HTR-8/SVneo (cell line): ENCODE measurements at regions not wholly inside any gene's neighbourhood (a gene's known extent, or its start where the extent isn't known, plus 50 kb on each side); places are given as distances from the start of the nearest gene placed in this dataset.

Experiments used
- DNase-seq: peaks from one replicate; pipeline ENCODE4 v3.0.0; 2011; ENCODE audit warnings: low spot score, mixed read lengths; ENCODE audit not compliant: insufficient read length
- FAIRE-seq: peaks from 2 replicates; lab custom pipeline; 2011; peaks lifted over from hg19 to GRCh38; lab: Jason Lieb, UNC

- DNase-seq, result no peak
- FAIRE-seq, result no peak
These were observed 130.0 kb upstream of the GGTLC1 start for GRCh38 chr20:24118441-24119175.

GRCh38 chr20:24118034-24118433 is 129.5 kb upstream of the GGTLC1 start:
- FAIRE-seq (no peak), DNase-seq (no peak)

- no peak for FAIRE-seq
- no peak for DNase-seq
These were observed 128.8 kb upstream of the GGTLC1 start for GRCh38 chr20:24117383-24117782.

- FAIRE-seq, result no peak
- no peak for DNase-seq
These were observed 128.0 kb upstream of the GGTLC1 start for GRCh38 chr20:24116611-24117010.

GRCh38 chr20:24112360-24112759 is 123.8 kb upstream of the GGTLC1 start:
- DNase-seq (no peak), FAIRE-seq (no peak)

GRCh38 chr20:24111858-24112257 is 123.3 kb upstream of the GGTLC1 start:
- FAIRE-seq (no peak), DNase-seq (no peak)

- DNase-seq (no peak), FAIRE-seq (no peak)
These were observed 121.0 kb upstream of the GGTLC1 start for GRCh38 chr20:24109537-24109936.

- DNase-seq (no peak), FAIRE-seq (no peak)
These were observed 120.4 kb upstream of the GGTLC1 start for GRCh38 chr20:24109008-24109407.

GRCh38 chr20:24108581-24108980 is 120.0 kb upstream of the GGTLC1 start:
- no peak for DNase-seq
- no peak for FAIRE-seq

GRCh38 chr20:24106801-24107445 is 118.3 kb upstream of the GGTLC1 start:
- DNase-seq (no peak), FAIRE-seq (no peak)

GRCh38 chr20:24106150-24106800 is 117.7 kb upstream of the GGTLC1 start:
- DNase-seq (no peak), FAIRE-seq (no peak)

GRCh38 chr20:24102749-24103333 is 114.3 kb upstream of the GGTLC1 start:
- no peak for DNase-seq
- no peak for FAIRE-seq

- FAIRE-seq, result no peak
- DNase-seq, result no peak
These were observed 113.7 kb upstream of the GGTLC1 start for GRCh38 chr20:24102290-24102689.

- DNase-seq (peak; percentile 28), FAIRE-seq (no peak)
These were observed 111.9 kb upstream of the GGTLC1 start for GRCh38 chr20:24100370-24101011.

- DNase-seq, result peak; percentile 14
- FAIRE-seq, result no peak
These were observed 110.3 kb upstream of the GGTLC1 start for GRCh38 chr20:24098886-24099285.

GRCh38 chr20:24097506-24098245 is 109.1 kb upstream of the GGTLC1 start:
- DNase-seq (no peak), FAIRE-seq (no peak)

- DNase-seq, result no peak
- FAIRE-seq, result no peak
These were observed 108.4 kb upstream of the GGTLC1 start for GRCh38 chr20:24096864-24097450.

GRCh38 chr20:24096264-24096663 is 107.7 kb upstream of the GGTLC1 start:
- FAIRE-seq, result no peak
- DNase-seq, result no peak

- no peak for FAIRE-seq
- peak; percentile 11 for DNase-seq
These were observed 107.2 kb upstream of the GGTLC1 start for GRCh38 chr20:24095756-24096155.

- DNase-seq (no peak), FAIRE-seq (no peak)
These were observed 106.7 kb upstream of the GGTLC1 start for GRCh38 chr20:24095303-24095702.
